NCI-H748 (cell line): ENCODE measurements at regions not wholly inside any gene's neighbourhood (a gene's known extent, or its start where the extent isn't known, plus 50 kb on each side); places are given as distances from the start of the nearest gene placed in this dataset.

Experiments used
- DNase-seq: peaks from one replicate; lab custom pipeline; 2025; ENCODE audit not compliant: unreplicated experiment; lab: John Stamatoyannopoulos, UW

DNA sequence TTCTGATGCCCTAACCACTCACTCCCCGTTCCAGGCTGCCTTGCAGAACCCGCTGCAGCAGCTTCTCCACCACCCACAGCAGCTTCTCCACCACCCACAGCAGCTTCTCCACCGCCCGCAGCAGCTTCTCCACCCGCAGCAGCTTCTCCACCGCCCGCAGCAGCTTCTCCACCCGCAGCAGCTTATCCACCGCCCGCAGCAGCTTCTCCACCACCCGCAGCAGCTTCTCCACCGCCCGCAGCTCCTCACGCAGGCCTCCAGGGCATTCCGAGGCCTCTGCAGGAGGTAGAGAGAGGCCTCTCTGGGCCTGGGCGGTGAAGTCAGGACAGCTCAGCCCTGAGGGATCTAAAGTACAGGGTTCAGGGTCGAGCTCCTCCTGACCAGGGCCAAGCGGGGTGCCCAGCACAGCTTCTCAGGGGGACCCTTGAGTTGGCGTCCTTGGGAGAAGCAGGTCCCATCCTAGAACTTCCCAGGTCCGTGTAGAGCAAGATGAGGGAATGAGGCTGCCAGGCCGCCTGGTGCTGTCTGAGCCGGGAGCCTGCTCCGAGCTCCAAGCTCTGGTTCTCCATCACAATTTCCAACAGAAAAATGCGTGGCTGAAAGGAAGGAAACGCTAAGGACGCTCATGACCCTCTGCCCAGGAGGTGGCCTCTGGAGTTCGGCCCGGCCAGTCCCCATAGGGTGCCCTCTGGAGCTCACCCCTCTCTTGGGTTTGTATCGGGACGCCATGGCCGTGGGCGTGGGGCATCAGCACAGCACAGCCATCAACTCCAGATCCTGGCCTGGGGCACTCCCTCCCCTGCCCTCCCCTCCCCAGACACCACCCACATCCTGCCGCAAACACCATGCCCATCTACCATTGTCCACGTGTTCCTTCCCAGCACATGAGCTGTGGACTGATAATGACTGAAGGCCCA is 528.6 kb downstream of the BRD1 start:
- no peak for DNase-seq

DNA sequence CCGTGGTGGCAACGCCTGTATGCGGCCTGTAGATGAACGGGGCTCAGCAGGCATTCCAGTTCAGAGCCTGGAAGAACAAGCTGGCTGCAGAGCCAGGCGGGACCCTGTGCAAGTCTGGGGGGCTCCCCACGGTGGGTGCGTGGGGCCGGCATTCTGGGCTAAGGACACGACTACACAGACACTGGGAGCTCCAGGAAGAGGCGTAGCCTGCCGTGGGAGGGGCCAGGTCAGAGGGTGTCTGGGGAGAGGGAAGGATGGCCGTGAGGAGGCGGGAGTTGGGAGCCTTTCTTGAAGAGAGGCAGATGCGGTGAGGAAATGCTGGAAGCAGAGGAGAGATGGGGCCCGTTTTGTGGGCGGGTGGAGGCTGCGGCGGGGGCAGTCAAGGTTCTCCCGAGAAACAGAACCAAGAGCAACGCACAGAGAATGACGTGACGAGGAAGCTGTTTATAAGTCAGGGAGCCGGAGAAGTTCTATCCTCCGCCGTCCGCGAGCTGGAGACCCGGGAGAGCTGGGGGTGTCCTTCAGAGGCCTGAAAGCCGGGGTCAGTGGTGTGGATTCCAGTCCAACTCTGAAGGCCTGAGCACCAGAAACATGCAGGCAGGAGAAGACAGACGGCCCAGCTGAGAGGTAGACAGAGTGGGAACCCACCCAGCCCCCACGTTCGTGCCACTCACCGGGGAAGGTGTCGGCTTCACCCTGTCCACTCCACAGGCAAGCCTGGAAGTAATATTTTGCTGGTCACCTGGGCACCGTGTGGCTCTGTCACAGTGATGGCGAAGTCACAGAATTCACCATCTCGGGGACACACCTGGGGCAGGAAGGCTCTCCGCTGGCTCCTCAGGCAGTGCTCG is 529.6 kb downstream of the BRD1 start:
- DNase-seq, result no peak

DNA sequence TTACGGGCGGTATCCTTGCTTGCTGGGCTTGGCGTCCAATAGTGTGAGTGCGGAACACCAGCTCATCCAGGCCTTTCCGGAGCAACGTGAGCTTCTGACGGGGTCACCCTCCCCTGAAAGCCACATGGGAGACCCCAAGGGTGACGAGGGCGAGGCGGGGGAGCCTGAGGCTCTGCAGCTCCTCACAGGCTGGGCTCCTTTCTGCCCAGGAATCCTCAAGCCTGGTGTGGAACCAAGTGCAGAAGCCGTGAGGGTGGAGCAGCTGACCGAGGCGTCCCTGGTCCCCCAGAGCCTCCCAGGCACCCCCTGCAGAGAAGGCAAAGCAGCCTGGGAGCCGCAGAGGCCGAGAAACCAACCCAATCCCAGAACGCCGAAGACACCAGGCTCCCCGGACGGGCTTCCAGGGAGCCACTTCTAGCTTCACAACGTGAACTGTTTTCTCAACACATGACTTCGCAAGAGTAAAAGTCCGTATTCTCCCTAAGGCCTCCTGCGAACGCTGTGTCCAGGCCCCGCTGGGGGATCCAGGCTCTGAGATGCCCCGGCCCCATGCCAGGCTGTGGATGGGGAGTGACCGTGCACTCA is 530.3 kb downstream of the BRD1 start:
- DNase-seq, result no peak

DNA sequence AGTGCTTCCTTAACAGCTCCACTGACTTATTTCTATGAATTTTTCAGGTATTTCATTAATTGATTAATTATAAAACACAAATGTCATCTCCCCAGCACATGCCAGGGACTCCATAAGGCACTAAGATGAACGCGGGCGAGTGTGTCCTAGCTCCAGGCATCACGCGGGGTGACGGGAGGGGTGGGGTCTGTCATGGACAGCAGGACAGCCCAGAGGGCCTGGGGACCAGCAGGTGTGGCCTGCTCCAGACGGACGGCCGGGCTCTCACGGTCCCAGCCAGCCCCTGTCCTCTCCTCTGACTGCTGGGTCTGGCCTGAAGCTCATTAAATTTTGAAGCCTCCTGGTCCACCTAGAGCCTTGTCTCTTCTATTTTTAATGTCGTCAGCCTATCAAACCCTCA is 531.1 kb downstream of the BRD1 start:
- DNase-seq, result no peak

DNA sequence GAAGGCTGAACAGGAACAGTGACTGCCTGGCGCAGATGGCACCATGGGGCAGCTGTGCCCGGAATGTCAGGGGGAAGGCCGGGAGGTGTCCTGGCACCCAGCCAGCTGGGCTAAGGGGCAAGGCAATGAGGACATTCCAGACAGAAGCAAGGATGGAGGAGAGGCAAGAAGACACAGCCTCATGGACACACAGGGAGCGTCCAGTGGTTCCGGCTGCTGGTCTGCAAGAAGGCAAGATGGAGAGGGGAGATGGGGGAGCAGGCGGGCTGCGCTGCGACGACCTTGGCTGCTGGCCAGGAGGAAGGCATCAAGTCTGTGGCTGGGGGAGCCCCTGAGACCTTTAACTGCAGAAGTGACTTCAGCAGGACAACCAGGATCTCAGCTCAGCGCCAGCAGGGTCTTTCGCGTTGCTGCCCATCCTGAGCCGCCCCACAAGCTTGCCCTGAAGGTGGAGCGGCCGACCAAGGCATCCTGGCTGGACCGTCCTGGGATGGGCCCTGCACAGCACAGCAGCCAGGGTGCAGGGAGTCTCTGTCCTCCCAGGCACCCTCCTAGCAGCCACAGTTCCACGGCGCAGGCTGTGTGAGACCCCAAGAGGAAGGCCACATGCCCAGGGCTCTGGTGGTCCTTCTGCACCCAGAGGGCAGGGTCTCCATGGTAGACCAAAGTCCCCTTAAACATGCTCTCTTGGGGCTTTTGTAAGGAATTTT is 531.7 kb downstream of the BRD1 start:
- no peak for DNase-seq

DNA sequence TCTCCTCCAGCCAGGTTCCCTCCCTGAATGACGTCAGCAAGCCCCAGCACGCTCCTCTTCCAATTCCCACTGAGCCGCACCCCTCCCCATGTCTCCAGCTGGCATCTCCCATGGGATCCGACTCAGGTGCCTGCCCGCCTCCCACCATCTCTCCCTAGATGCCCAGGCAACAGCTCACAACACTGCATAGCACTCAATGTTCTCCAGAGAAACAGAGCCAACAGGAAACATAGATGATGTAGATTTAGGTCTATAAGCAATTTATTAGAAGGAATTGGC is 532.3 kb downstream of the BRD1 start:
- no peak for DNase-seq

DNA sequence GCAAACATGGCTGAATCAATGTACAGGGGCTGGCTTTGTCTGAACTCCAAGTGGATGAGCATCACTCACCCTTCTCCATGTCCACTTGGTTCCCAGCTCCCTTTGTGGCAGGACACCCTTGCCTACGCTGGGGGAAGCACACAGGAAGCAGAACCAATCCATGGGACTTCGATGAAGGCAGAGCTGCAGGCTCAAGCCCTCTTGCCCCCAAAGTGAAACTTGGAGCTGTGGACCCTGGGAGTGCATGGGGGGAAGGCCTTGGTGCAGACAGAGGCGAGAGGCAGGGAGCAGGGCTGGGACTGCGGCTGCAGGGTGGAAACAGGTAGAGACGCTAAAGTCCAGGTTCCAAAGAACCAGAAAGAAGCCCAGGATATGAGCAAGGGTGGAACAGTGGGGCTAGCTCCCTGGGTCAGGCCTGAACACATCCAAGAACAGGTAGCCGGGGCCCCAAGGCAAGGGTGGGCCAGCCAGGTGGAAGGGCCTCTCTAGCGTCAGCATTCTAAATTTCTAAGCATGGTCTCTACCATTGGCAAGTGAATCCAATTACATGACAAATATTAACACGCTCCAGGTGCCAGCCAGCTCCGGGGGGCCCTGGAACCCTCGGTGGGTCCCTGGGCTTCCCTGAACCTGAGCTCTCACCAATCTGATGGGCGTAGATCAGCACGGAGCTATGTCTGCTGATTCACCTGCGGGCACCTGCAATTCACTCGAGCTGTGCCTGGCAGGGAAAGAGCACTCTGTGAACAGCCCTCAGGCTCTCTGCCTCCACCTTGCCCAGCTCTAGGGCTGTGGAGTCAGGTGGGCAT is 532.8 kb downstream of the BRD1 start:
- DNase-seq, result no peak

DNA sequence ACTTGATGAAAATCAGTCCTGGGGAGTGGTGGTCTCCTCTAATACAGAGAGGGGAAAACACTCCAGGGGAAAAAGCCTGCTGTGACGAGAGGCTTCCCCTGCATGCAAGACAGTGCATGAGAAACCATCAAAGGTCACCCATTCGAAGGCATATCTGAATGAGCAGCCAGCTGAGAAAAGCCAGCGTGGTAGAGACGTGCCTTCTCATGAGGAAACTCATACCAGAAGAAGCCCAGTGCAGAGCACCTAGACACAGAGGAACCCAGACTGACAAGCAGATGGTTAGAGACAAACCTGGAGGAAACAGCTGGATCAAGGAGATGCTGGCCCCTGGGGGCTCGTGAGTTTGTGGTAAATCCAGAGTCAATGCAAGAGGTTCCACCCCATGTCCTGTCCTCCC is 534.8 kb downstream of the BRD1 start:
- DNase-seq, result no peak

DNA sequence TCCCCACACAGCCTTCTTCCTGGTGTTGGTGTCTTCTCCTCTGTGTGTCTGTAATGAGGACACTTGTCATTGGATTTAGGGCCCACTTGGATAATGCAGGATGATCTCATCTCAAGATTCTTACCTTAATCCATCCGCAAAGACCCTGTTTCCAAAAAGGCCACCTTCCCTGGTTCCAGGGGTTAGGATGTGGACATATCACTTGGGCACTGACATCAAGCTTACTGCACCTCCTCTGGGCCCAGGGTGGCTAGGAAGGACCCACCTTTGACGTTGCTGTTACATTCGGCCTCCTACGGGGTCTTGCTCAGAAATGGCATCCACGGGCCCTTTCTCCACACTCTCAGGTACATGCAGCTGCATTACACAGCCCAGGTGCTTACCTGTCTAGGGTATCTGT is 535.9 kb downstream of the BRD1 start:
- no peak for DNase-seq

DNA sequence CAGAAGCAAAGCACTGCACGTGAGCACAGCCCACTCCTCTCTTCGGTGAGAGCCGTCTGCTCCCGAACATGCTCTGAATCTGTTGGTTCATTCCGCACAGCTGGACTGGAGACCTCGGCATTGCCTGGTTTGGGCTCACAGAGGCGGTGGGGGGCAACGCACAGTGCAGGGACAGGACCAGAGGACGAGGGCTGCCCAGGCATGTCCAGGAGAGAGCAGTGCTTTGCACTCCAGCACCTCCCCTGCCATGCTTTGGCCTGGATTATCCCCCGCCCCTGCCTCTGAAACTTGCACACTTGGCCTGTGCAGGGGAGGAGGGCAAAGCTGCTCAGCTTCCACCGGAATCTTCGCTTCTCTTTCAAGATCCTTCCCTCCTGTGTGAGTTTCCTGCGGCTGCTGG is 536.5 kb downstream of the BRD1 start:
- no peak for DNase-seq

DNA sequence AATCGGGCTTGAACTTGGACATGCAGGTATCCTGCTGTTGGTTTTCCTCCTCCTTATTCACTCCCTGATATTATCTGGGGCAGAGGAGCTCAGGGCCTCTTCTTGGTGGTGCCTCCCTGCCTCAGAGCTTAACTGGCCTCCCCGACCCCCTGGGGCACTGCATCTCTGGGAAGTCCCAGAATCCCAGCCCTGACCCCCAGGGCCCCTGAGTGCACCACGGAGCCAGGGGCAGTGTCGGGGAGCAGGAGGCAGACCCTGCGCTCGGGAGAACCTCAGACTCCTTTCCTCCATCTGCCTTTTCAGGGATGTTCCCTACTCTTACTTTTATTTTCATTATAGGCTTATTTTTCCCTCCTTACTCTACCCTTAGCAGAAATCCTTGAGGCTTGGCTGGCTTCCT is 537.0 kb downstream of the BRD1 start:
- DNase-seq, result no peak

DNA sequence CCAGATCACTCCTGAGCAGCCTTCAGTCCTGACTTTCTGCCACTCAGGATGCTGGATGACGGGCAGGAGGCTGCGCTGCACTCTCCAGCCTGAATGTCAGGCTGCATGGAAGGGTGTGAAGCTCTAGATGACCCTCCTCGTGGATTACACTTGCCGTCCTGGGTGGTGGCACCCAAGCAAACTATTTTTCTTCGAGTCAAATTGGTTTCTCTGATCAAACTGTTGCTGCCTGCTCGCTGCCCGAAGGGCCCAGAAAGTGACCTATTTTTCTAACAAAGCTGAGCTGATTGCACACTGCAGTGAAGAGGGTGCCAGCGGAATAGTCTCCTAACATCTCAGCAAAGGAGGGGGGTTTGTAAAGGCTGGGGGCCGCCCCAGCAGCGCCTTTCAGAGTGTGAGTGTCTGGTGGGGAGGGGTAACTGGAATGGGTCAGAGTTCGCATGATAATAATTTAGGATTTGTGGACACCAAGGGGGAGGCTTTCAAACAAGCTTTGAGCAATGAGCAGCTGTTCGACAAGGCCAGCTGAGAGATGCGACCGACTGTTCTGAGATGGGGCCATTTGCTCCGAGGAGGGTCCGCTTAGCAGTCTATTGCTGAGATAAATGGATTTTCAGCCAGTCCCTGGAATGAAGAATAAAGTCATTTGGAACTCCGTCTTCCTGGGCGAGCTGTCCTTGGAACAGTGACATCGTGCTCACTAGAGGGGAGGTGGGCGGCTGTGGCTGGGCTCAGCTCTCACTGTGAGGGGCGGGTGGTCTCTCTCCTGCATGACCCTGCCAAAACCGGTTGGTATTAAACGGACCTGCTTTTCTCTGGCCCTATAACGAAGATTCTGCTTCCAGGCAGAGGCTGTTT is 537.6 kb downstream of the BRD1 start:
- DNase-seq, result no peak

DNA sequence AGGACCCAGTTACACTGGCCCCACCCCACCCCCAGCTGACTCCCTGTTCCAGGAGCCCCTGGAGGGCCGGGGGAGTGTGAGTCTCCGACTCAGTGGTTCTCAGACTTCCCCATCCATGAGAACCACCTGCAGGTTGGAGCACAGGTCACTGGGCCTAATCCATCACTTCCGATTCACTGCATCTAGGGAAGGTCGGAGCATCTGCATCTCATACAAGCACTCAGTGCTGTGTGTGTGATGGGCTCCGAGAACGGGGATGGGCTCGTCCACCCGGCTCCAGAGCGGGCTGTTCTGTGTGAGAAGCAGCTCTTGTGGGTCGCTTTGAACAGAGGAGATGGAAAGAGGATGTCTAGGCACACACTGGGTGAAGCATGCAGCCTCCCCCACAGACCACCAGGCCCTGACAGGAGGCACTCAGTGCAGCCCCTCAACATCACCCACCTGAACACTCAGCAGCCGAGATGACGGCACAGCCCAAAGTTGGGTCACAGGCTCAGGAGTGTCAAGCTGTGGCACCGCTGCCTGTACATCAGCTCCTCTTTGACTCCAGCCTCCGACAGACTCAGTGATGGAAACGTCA is 541.4 kb downstream of the BRD1 start:
- DNase-seq, result no peak

DNA sequence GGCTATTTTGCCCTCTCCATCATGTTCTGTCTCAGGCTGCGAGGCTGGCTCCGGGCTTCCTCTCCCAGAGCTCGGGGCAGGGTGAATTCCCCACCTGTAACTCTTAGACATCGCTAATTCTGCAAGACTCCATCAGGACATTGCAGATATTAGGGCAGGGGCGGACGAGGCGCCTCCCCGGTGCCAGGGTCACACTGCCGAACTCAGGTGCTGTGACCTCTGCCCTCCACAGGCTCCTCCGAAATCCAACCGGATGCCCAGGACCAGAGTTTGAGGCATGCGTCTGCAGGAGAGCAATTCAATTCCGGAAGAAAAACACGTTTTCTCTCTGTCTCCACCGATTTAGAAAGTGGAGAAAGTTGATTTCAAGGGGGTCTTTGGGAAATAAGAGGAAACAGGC is 542.7 kb downstream of the BRD1 start:
- DNase-seq, result no peak

DNA sequence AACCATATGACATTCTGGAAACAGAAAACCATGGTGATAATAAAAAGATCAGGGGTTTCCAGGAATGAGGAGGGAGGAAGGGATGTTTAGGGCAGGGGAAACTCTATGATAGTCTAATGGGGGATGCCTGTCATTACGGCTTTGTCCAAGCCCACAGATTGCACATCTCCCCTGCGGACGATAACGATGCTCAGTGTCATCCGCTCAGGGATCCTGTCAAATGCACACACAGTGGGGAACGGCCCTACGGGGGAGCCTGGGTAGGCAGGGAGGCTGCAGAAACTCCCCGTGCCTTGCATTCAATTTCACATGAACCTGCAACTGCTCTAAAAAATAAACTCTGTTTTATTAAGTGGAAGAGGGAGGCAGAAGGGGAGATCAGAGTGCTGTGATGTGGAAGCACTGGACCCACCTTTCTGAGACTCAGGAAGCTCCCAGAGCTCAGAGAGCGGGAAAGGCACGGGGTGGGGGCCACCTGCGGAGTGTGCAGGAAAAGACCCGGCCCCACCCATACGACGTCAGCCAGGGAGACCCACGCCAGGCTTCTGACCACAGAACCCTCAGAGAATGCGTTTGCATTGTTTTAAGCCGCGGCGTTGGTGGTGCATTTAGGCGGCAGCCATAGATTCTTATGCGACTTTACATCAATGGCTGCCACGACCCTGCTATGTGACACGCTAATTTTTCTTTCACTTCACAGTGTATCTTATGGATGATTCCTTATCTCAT is 543.5 kb downstream of the BRD1 start:
- DNase-seq, result no peak

DNA sequence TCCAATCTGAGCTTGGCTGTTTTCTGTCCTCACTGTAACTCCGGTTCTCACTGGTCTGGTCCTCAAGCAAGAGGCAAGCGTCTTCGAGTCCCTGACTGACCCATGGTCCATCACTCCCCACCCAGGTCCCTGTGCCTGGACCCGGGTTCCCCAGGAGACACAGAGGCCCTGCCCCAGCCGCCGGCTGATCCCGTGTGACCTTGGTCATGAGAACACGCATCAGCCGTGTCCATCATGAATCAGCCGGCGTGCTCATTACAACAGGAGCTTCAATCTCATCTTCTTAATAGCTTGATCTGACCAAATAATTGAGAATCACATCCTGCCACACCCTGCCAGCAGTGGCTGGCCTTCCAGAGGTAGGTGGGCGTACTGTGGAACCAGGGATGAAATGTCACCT is 545.1 kb downstream of the BRD1 start:
- DNase-seq, result peak; percentile 18

DNA sequence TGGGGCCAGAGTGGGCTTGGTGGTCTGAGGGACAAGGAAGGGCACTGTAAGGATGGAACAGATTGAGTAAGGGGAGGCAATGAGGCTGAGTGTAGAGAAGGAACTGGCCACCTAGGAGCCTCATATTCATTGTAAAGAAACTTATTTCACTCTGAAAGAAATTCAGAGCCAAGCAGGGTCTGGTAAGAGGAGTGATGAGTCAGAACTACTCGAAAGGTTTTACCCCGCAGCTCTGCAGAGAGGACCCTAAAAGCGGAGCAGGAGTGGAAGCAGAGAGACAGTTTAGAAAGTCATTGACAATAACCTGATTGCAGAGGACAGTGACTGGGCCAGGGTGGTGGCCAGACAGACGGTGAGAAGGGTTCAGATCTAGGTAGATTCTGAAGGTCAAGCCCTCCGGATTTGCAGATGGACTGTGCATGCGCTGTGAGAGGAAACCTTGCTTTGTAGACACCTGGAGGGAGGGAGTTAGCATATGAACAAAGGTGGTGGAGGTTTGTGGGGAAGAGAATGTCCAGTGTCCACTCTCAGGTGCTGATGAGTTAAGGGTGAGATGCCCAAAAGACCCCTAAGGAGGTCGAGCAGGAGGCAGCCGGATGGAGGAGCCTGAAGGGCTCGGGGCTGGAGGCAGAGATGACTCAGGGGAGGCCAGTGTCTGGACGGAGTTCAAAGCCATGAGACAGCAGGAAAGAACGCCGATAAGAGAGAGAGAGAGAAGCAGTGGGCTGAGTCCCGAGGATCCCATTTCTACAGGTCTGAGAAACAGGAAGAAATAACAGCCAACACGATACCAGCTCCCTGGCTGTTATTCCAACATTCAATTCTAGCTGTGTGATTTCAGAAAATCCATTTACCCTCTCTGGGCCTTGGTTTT is 546.0 kb downstream of the BRD1 start:
- no peak for DNase-seq

DNA sequence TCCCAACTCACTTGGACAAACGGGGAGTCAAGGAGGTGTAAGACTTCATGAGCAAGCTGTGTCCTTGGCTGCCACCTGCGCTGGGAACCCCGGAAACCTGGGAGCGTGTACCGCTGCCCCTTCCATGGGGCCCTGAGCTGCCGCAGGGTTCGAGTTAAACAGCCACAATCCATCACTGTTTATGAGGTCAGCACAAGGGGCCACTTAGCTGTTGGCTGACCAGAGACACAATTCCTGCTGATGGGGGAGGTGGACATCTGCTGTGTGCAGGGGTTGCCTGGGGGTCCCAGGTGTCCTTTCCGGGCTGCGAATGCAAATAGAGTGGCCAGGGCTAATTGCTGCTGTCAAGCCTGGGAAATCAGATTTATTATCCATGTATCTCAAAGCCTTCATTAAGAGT is 549.3 kb downstream of the BRD1 start:
- DNase-seq, result no peak
